ENCODE measurements at regions not wholly inside any gene's neighbourhood (a gene's known extent, or its start where the extent isn't known, plus 50 kb on each side); places are given as distances from the start of the nearest gene placed in this dataset.

- TF ChIP-seq POLR2A (IDR thresholded peaks at IDR 0.05; ENCODE audit: extremely low read depth, insufficient read length), result no peak
- no peak for TF ChIP-seq CTCF (IDR thresholded peaks at IDR 0.05; ENCODE audit: low read depth, low read length)
- no peak for TF ChIP-seq MYC (IDR thresholded peaks at IDR 0.05; ENCODE audit: low read depth, low read length)
These were observed 511.4 kb downstream of the PCNX1 start for GRCh38 chr14:71418532-71419245.

Measured in NB4 (cell line).